ENCODE measurements at regions not wholly inside any gene's neighbourhood (a gene's known extent, or its start where the extent isn't known, plus 50 kb on each side); places are given as distances from the start of the nearest gene placed in this dataset.

DNA sequence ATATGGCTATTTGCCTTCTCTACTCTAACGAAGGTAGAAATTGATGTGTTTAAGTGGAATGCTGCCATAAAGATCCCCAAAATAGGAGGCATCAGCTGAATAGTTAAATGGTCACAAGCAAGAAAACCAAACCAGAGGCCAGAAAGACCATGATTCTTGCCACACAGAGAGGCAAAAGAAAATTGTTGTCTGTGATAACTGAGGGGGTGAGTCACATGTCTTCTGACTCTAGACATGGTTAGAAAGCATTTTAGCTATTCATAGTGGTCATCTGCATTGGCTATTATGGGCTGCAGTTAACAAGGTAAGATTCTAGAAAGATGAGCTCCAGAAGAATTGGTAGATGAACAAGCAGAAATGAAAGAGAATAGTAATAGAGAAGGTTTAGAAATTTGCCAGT lies 361.4 kb upstream of the NPSR1 start:
- no peak for TF ChIP-seq CBFB (CRISPR knock-in tag; IDR thresholded peaks at IDR 0.05)
- TF ChIP-seq, protein P1, sequence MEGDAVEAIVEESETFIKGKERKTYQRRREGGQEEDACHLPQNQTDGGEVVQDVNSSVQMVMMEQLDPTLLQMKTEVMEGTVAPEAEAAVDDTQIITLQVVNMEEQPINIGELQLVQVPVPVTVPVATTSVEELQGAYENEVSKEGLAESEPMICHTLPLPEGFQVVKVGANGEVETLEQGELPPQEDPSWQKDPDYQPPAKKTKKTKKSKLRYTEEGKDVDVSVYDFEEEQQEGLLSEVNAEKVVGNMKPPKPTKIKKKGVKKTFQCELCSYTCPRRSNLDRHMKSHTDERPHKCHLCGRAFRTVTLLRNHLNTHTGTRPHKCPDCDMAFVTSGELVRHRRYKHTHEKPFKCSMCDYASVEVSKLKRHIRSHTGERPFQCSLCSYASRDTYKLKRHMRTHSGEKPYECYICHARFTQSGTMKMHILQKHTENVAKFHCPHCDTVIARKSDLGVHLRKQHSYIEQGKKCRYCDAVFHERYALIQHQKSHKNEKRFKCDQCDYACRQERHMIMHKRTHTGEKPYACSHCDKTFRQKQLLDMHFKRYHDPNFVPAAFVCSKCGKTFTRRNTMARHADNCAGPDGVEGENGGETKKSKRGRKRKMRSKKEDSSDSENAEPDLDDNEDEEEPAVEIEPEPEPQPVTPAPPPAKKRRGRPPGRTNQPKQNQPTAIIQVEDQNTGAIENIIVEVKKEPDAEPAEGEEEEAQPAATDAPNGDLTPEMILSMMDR (IDR thresholded peaks at IDR 0.05 in 2 of 3, conservative IDR thresholded peaks at IDR 0.05 in 1 of 3; ENCODE audit: insufficient read depth in 2 of 3, low read depth in 1 of 3, low read length in 3 of 3), result no peak
